ENCODE measurements at regions not wholly inside any gene's neighbourhood (a gene's known extent, or its start where the extent isn't known, plus 50 kb on each side); places are given as distances from the start of the nearest gene placed in this dataset.
"Not testable (repeated sequence)": the region's sequence is repeated elsewhere in the genome, so short reads cannot be mapped to it uniquely, and the experiment has no call there.

GRCh38 chr6:68139130-68139529, 496.0 kb upstream of the ADGRB3 start:
- no peak for DNase-seq

- no peak for DNase-seq
These were observed 500.3 kb upstream of the ADGRB3 start for GRCh38 chr6:68134796-68135195.

GRCh38 chr6:68128211-68128610, 506.9 kb upstream of the ADGRB3 start:
- DNase-seq = no peak

- DNase-seq = no peak
These were observed 508.0 kb upstream of the ADGRB3 start for GRCh38 chr6:68127074-68127473.

- DNase-seq = no peak
These were observed 508.9 kb upstream of the ADGRB3 start for GRCh38 chr6:68126089-68126749.

- DNase-seq = not testable (repeated sequence)
These were observed 512.1 kb upstream of the ADGRB3 start for GRCh38 chr6:68122975-68123374.

- no peak for DNase-seq
These were observed 513.0 kb upstream of the ADGRB3 start for GRCh38 chr6:68122032-68122431.

GRCh38 chr6:68120954-68121353, 514.1 kb upstream of the ADGRB3 start:
- not testable (repeated sequence) for DNase-seq

GRCh38 chr6:68114463-68115047, 520.5 kb upstream of the ADGRB3 start:
- no peak for DNase-seq

GRCh38 chr6:68108233-68108835, 526.7 kb upstream of the ADGRB3 start:
- DNase-seq = no peak

- DNase-seq = no peak
These were observed 541.0 kb upstream of the ADGRB3 start for GRCh38 chr6:68094070-68094469.

- no peak for DNase-seq
These were observed 547.5 kb upstream of the ADGRB3 start for GRCh38 chr6:68087399-68088133.

- DNase-seq = no peak
These were observed 548.9 kb upstream of the ADGRB3 start for GRCh38 chr6:68086199-68086598.

- not testable (repeated sequence) for DNase-seq
These were observed 549.5 kb upstream of the ADGRB3 start for GRCh38 chr6:68085599-68085998.

GRCh38 chr6:68082086-68082485, 553.0 kb upstream of the ADGRB3 start:
- no peak for DNase-seq

GRCh38 chr6:68080074-68080473, 555.0 kb upstream of the ADGRB3 start:
- no peak for DNase-seq

GRCh38 chr6:68077661-68078060, 557.4 kb upstream of the ADGRB3 start:
- DNase-seq = no peak

- no peak for DNase-seq
These were observed 563.3 kb upstream of the ADGRB3 start for GRCh38 chr6:68071740-68072139.

GRCh38 chr6:68069921-68070710, 565.0 kb upstream of the ADGRB3 start:
- DNase-seq = no peak

GRCh38 chr6:68059899-68060298, 575.2 kb upstream of the ADGRB3 start:
- no peak for DNase-seq

GRCh38 chr6:68059261-68059660, 575.8 kb upstream of the ADGRB3 start:
- no peak for DNase-seq

- not testable (repeated sequence) for DNase-seq
These were observed 578.5 kb upstream of the ADGRB3 start for GRCh38 chr6:68056596-68056995.

- DNase-seq = no peak
These were observed 580.3 kb upstream of the ADGRB3 start for GRCh38 chr6:68054756-68055155.
